Lung (tissue), 11 donors: ENCODE measurements at regions not wholly inside any gene's neighbourhood (a gene's known extent, or its start where the extent isn't known, plus 50 kb on each side); places are given as distances from the start of the nearest gene placed in this dataset.

Experiments used
- ATAC-seq: fragments of 200-7000 bp; cut with Tn5 transposase; one replicate; pipeline ENCODE4 v1.9.1; 2020; ENCODE audit warnings: moderate number of reproducible peaks; ENCODE audit not compliant: insufficient read depth, low FRiP score
- DNase-seq, 3 donors: peaks; one replicate each; pipeline ENCODE4 v3.0.0-alpha.2; 2013 to 2017
- H3K27ac ChIP-seq, 2 donors: one replicate each; pipeline ENCODE4 v1.5.1; 2013; ENCODE audit warnings: mild to moderate bottlenecking in 2 of 2, moderate library complexity in 2 of 2, control low read depth in 1 of 2, inconsistent platforms in 1 of 2, low read depth in 1 of 2, low read length in 1 of 2
- H3K27me3 ChIP-seq, 3 donors: one replicate each; pipeline ENCODE4 v1.5.1; 2013; ENCODE audit warnings: low read length in 2 of 3; ENCODE audit not compliant: control insufficient read depth in 3 of 3, insufficient read depth in 3 of 3
- H3K36me3 ChIP-seq, 4 donors: one replicate each; pipeline ENCODE4 v1.5.1; 2013; ENCODE audit warnings: low read length in 4 of 4, mild to moderate bottlenecking in 1 of 4, moderate library complexity in 1 of 4; ENCODE audit not compliant: control insufficient read depth in 4 of 4, insufficient read depth in 4 of 4
- H3K4me1 ChIP-seq, 5 donors: one replicate each; pipeline ENCODE4 v1.5.1; 2013; ENCODE audit warnings: low read length in 5 of 5, mild to moderate bottlenecking in 2 of 5, moderate library complexity in 1 of 5; ENCODE audit not compliant: control insufficient read depth in 5 of 5, insufficient read depth in 5 of 5
- H3K4me3 ChIP-seq: one replicate; pipeline ENCODE4 v1.5.1; 2013; ENCODE audit warnings: mild to moderate bottlenecking, control low read depth, moderate library complexity
- H3K9ac ChIP-seq, 2 donors: one replicate each; pipeline ENCODE4 v1.5.1; 2013; ENCODE audit warnings: low read length in 2 of 2, control low read depth in 1 of 2; ENCODE audit not compliant: insufficient read depth in 1 of 2
- H3K9me3 ChIP-seq, 4 donors: one replicate each; pipeline ENCODE4 v1.5.1; 2013; ENCODE audit warnings: low read length in 3 of 4, mild to moderate bottlenecking in 1 of 4, moderate library complexity in 1 of 4; ENCODE audit not compliant: control insufficient read depth in 4 of 4, insufficient read depth in 3 of 4
- WGBS, 2 donors: extraction: QIAGEN DNeasy Blood & Tissue Kit; methylation state at CpG; one replicate each; pipeline ENCODE4 v1.1.7; 2013; 5-methylcytosine and 5-hydroxymethylcytosine counted together
- TF ChIP-seq, protein P1 (sequence below): IDR thresholded peaks from 2 replicates; pipeline ENCODE4 v1.5.1; 2012; ENCODE audit warnings: mild to moderate bottlenecking; ENCODE audit errors: control extremely low read depth, extremely low read depth
- donor health status: control.
- donor health status: control.
- donor health status: Bipolar disorder and iron deficiency.
- donor health status: healthy.
- donor health status: DM: yes; HTN: yes; CAD: no.

DNA sequence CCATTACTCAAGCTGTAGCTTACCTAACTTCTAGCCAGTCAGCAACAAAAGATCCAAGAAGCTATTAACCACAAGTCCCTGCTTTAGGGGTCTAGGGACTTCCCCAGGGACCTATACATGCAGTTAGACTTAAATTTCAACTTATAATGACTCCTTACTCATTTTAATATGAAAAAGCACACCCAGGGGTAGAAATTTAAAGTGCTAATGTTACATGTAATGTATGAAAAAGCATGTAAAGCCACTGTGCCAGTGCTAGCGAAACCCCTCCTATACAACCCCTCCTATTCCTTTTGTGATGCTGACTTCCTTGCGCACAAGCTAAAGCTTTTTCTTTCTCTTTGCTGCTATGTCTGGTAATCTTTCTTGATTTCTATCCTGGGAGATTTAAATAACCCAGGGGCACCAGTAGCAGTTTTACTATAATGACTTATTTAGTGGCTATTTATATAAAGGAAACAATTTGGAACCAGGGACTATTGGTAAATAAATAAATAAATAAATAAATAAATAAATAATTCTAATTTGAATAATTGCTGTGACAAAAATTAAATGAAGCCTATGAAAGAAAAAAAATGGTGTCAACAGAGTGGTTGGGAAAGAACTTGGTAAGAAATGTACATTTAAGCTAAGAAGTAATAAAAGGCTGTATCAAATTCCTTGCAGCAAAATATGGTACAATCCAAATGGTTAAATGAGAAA is 110.5 kb upstream of the MAGI2 start:
- TF ChIP-seq, protein P1, sequence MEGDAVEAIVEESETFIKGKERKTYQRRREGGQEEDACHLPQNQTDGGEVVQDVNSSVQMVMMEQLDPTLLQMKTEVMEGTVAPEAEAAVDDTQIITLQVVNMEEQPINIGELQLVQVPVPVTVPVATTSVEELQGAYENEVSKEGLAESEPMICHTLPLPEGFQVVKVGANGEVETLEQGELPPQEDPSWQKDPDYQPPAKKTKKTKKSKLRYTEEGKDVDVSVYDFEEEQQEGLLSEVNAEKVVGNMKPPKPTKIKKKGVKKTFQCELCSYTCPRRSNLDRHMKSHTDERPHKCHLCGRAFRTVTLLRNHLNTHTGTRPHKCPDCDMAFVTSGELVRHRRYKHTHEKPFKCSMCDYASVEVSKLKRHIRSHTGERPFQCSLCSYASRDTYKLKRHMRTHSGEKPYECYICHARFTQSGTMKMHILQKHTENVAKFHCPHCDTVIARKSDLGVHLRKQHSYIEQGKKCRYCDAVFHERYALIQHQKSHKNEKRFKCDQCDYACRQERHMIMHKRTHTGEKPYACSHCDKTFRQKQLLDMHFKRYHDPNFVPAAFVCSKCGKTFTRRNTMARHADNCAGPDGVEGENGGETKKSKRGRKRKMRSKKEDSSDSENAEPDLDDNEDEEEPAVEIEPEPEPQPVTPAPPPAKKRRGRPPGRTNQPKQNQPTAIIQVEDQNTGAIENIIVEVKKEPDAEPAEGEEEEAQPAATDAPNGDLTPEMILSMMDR = no peak

DNA sequence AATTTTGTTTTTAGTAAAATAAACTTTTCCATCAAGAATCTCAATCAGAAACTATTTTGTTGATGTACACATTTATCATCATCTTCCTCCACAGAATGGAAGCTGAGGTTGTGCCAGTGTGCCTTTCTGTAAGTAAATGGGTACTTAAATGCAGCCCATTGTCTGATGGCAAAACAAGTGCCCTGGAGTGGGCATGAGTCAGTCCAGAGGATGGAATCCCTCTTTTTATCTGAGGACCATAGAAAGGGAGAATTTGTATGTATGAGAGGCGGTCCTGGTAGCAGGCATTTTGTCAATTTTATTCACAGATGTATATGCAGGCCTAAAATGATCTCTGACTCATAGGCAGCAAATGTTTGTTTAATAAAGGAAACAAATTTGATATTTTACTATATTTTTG is 102.1 kb upstream of the MAGI2 start:
- Histone ChIP-seq H3K4me3 (no peak overlapping the region), H3K36me3 (no peaks in the 10 kb centered on the region), H3K4me1 (no peaks in the 10 kb centered on the region), H3K9me3 (no peaks in the 10 kb centered on the region), H3K27ac (no peak overlapping the region), H3K9ac (no peak overlapping the region), H3K27me3 (no peaks in the 10 kb centered on the region)
- ATAC-seq = no peak
- WGBS, 2 donors = 95 to 100% methylated on average over 1 of the region's 1 CpG
- DNase-seq = no peak
- TF ChIP-seq, protein P1 = no peak

More for the DNA sequence above, 110.5 kb upstream of the MAGI2 start:
- H3K36me3 ChIP-seq = no peaks in the 10 kb centered on the region
- H3K27me3 ChIP-seq = no peaks in the 10 kb centered on the region
- no peak overlapping the region for H3K9ac ChIP-seq
- H3K4me3 ChIP-seq = no peak overlapping the region
- H3K9me3 ChIP-seq = no peaks in the 10 kb centered on the region
- ATAC-seq (no peak), DNase-seq (no peak)
- WGBS, 2 donors = 97 to 98% methylated on average over 2 of the region's 2 CpGs
- no peak overlapping the region for H3K27ac ChIP-seq
- H3K4me1 ChIP-seq = no peaks in the 10 kb centered on the region

DNA sequence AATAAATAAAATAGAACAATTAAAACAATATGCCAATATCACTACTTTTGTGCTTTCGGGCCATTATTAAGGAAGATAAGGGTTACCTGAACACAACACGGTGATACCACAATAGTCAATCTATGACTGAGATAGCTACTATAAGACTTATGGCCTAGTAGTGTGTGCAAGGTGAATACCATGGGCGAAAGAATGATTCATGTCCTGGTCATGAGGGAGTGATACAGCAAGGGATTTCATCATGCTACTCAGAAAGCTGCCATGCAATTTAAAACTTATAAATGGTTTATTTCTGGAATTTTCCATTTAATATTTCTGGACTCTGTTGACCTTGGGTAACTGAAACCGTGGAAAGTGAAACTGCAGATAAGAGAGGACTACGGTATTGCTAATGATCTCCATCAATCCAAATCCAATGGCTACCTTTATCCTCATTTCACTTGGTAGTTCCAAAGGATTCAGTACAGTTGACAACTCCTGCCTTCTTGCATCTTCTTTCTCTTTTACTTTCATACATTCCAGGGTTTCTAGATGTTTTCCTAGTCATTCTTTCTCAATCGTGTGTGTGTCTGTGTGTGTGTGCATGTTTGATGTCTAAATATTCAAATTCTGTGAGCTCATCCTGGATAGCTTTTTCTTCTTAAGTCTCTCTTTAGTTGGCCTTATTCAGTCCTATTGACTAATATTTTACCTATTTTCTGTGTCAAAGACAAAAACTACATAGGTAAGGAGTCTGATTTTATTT is 100.5 kb upstream of the MAGI2 start:
- no peaks in the 10 kb centered on the region for H3K9me3 ChIP-seq
- WGBS, 2 donors = 87 to 90% methylated on average over 6 of the region's 6 CpGs
- no peaks in the 10 kb centered on the region for H3K4me1 ChIP-seq
- TF ChIP-seq, protein P1 = no peak
- H3K9ac ChIP-seq = no peak overlapping the region
- no peak for ATAC-seq
- DNase-seq = no peak
- H3K27me3 ChIP-seq = no peaks in the 10 kb centered on the region
- H3K4me3 ChIP-seq = no peak overlapping the region
- no peaks in the 10 kb centered on the region for H3K36me3 ChIP-seq
- H3K27ac ChIP-seq = no peak overlapping the region
